ENCODE measurements at regions not wholly inside any gene's neighbourhood (a gene's known extent, or its start where the extent isn't known, plus 50 kb on each side); places are given as distances from the start of the nearest gene placed in this dataset.

GRCh38 chr20:12906361-12906760 lies 102.4 kb upstream of the SPTLC3 start:
- no peaks in the 10 kb centered on the region for H3K9me1 ChIP-seq (ENCODE audit: control insufficient read depth, extremely low read depth, insufficient read depth, low read length)
- no peaks in the 10 kb centered on the region for H3K79me2 ChIP-seq (ENCODE audit: control insufficient read depth, insufficient read depth, low read length)
- FAIRE-seq (no peak), DNase-seq (ENCODE audit: low read depth, low spot score) (no peak)
- no peaks in the 10 kb centered on the region for H3K36me3 ChIP-seq (ENCODE audit: control insufficient read depth in 2 of 2, extremely low read depth in 1 of 2, insufficient read depth in 2 of 2, low read length in 2 of 2)
- no peak overlapping the region for H3K27ac ChIP-seq (ENCODE audit: control insufficient read depth, insufficient read depth, low read length)
- H3K4me1 ChIP-seq (ENCODE audit: control insufficient read depth, extremely low read depth, insufficient read depth, low read length): no peaks in the 10 kb centered on the region
- no peak overlapping the region for H3K4me2 ChIP-seq (ENCODE audit: control insufficient read depth, extremely low read depth, insufficient read depth, low read depth, low read length)
- no peak for TF ChIP-seq EZH2 (IDR thresholded peaks at IDR 0.05; ENCODE audit: low read length)
- TF ChIP-seq, protein P1, sequence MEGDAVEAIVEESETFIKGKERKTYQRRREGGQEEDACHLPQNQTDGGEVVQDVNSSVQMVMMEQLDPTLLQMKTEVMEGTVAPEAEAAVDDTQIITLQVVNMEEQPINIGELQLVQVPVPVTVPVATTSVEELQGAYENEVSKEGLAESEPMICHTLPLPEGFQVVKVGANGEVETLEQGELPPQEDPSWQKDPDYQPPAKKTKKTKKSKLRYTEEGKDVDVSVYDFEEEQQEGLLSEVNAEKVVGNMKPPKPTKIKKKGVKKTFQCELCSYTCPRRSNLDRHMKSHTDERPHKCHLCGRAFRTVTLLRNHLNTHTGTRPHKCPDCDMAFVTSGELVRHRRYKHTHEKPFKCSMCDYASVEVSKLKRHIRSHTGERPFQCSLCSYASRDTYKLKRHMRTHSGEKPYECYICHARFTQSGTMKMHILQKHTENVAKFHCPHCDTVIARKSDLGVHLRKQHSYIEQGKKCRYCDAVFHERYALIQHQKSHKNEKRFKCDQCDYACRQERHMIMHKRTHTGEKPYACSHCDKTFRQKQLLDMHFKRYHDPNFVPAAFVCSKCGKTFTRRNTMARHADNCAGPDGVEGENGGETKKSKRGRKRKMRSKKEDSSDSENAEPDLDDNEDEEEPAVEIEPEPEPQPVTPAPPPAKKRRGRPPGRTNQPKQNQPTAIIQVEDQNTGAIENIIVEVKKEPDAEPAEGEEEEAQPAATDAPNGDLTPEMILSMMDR (optimal IDR thresholded peaks at IDR 0.05 in 1 of 3, IDR thresholded peaks at IDR 0.05 in 1 of 3, conservative IDR thresholded peaks at IDR 0.05 in 1 of 3; ENCODE audit: extremely low read depth in 1 of 3, insufficient read depth in 2 of 3, low read length in 3 of 3): no peak
- no peak overlapping the region for H2AFZ ChIP-seq (ENCODE audit: control insufficient read depth, low read length)
- no peaks in the 10 kb centered on the region for H4K20me1 ChIP-seq (ENCODE audit: control insufficient read depth, extremely low read depth, insufficient read depth, low read length)
- no peaks in the 10 kb centered on the region for H3K27me3 ChIP-seq (ENCODE audit: control insufficient read depth, extremely low read depth, insufficient read depth, low read length)
- no peaks in the 10 kb centered on the region for H3K9me3 ChIP-seq (ENCODE audit: control insufficient read depth, low read depth, low read length)
- no peak overlapping the region for H3K9ac ChIP-seq (ENCODE audit: control insufficient read depth, extremely low read depth, insufficient read depth, low read length)
- H3K4me3 ChIP-seq (ENCODE audit: control insufficient read depth in 2 of 3, extremely low read depth in 1 of 3, insufficient read depth in 2 of 3, low read depth in 1 of 3, low read length in 3 of 3): no peak overlapping the region
- dilution Hi-C loops (cut with MboI; ENCODE audit: extremely low pct_ligation_motif_present, low sequenced_read_pairs): no loop called here

DNA sequence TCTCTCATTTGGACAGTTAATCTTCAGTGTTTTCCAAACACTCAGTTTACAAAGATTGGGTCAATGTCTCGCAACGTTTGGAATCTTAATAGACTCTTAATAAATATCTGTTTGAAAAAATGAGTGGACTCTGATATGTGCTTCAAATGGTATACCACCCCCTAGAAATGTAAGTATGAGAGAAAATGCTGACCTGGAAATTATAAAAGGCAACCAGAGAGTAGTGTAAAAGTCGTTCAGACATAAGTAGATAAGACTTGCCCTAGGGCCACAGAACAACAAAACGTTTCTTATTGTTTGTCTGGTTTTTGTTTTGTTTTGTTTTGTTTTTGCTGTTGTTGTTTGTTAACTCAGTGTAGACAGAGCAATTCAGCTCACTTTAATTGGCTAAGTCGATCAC lies 97.4 kb upstream of the SPTLC3 start:
- H2AFZ ChIP-seq (ENCODE audit: control insufficient read depth, low read length): no peak overlapping the region
- no peak for DNase-seq (ENCODE audit: low read depth, low spot score)
- H3K4me1 ChIP-seq (ENCODE audit: control insufficient read depth, extremely low read depth, insufficient read depth, low read length): no peaks in the 10 kb centered on the region
- no peaks in the 10 kb centered on the region for H4K20me1 ChIP-seq (ENCODE audit: control insufficient read depth, extremely low read depth, insufficient read depth, low read length)
- no peaks in the 10 kb centered on the region for H3K27me3 ChIP-seq (ENCODE audit: control insufficient read depth, extremely low read depth, insufficient read depth, low read length)
- no peak overlapping the region for H3K9ac ChIP-seq (ENCODE audit: control insufficient read depth, extremely low read depth, insufficient read depth, low read length)
- no peak overlapping the region for H3K27ac ChIP-seq (ENCODE audit: control insufficient read depth, insufficient read depth, low read length)
- TF ChIP-seq, protein P1 (optimal IDR thresholded peaks at IDR 0.05 in 1 of 3, IDR thresholded peaks at IDR 0.05 in 1 of 3, conservative IDR thresholded peaks at IDR 0.05 in 1 of 3; ENCODE audit: extremely low read depth in 1 of 3, insufficient read depth in 2 of 3, low read length in 3 of 3): no peak
- TF ChIP-seq EZH2 (IDR thresholded peaks at IDR 0.05; ENCODE audit: low read length): no peak
- no peak overlapping the region for H3K4me3 ChIP-seq (ENCODE audit: control insufficient read depth in 2 of 3, extremely low read depth in 1 of 3, insufficient read depth in 2 of 3, low read depth in 1 of 3, low read length in 3 of 3)
- no peaks in the 10 kb centered on the region for H3K36me3 ChIP-seq (ENCODE audit: control insufficient read depth in 2 of 2, extremely low read depth in 1 of 2, insufficient read depth in 2 of 2, low read length in 2 of 2)
- H3K9me1 ChIP-seq (ENCODE audit: control insufficient read depth, extremely low read depth, insufficient read depth, low read length): no peaks in the 10 kb centered on the region
- dilution Hi-C loops (cut with MboI; ENCODE audit: extremely low pct_ligation_motif_present, low sequenced_read_pairs): no loop called here
- no peak for FAIRE-seq
- no peaks in the 10 kb centered on the region for H3K79me2 ChIP-seq (ENCODE audit: control insufficient read depth, insufficient read depth, low read length)
- H3K4me2 ChIP-seq (ENCODE audit: control insufficient read depth, extremely low read depth, insufficient read depth, low read depth, low read length): no peak overlapping the region
- H3K9me3 ChIP-seq (ENCODE audit: control insufficient read depth, low read depth, low read length): no peaks in the 10 kb centered on the region
